Loucy (cell line): ENCODE measurements at regions not wholly inside any gene's neighbourhood (a gene's known extent, or its start where the extent isn't known, plus 50 kb on each side); places are given as distances from the start of the nearest gene placed in this dataset.
A peak's percentile ranks its signal among the peaks of the same experiment; 100 is the strongest.

Experiments
- H2AFZ ChIP-seq: fragments of 200-600 bp; sonication (generic); 2 replicates; pipeline ENCODE4 v1.6.0; 2016; ENCODE audit warnings: antibody characterized with exemption, mild to moderate bottlenecking, low read length, moderate library complexity
- H3F3A ChIP-seq: fragments of 200-600 bp; 2 replicates; pipeline ENCODE4 v1.6.0; 2016; ENCODE audit warnings: antibody characterized with exemption, low read depth, mild to moderate bottlenecking
- H3K27me3 ChIP-seq: fragments of 200-600 bp; sonication (generic); 2 replicates; pipeline ENCODE4 v1.6.1; 2014; ENCODE audit warnings: low read length, mild to moderate bottlenecking; ENCODE audit not compliant: insufficient read depth, poor library complexity, severe bottlenecking
- H3K36me3 ChIP-seq: fragments of 200-600 bp; sonication (generic); 2 replicates; pipeline ENCODE4 v1.6.1; 2016; ENCODE audit warnings: low read length; ENCODE audit not compliant: insufficient read depth
- H3K4me1 ChIP-seq: fragments of 200-600 bp; sonication (generic); 2 replicates; pipeline ENCODE4 v1.5.1; 2014; ENCODE audit warnings: low read length, mild to moderate bottlenecking; ENCODE audit not compliant: insufficient read depth, poor library complexity, severe bottlenecking
- H3K4me2 ChIP-seq: fragments of 200-600 bp; sonication (generic); 2 replicates; pipeline ENCODE4 v1.6.0; 2014; ENCODE audit warnings: antibody characterized with exemption, low read length, low read depth, mild to moderate bottlenecking; ENCODE audit not compliant: poor library complexity, severe bottlenecking
- H3K4me3 ChIP-seq: fragments of 200-600 bp; sonication (generic); 2 replicates; pipeline ENCODE4 v1.5.1; 2014; ENCODE audit warnings: low read length, mild to moderate bottlenecking, mixed read lengths; ENCODE audit not compliant: poor library complexity, severe bottlenecking
- H3K79me2 ChIP-seq: fragments of 200-600 bp; sonication (generic); 2 replicates; pipeline ENCODE4 v1.6.1; 2014; ENCODE audit warnings: low read length; ENCODE audit not compliant: insufficient read depth
- H3K9ac ChIP-seq: fragments of 200-600 bp; sonication (generic); 2 replicates; pipeline ENCODE4 v1.6.0; 2014; ENCODE audit warnings: mild to moderate bottlenecking, low read depth, low read length, moderate library complexity; ENCODE audit not compliant: poor library complexity, severe bottlenecking
- H3K9me2 ChIP-seq: fragments of 200-600 bp; sonication (generic); replicated peaks from 2 replicates; pipeline ENCODE4 v1.6.1; 2016; ENCODE audit warnings: low read depth, low read length, mixed read lengths
- H3K9me3 ChIP-seq: fragments of 200-600 bp; sonication (generic); 2 replicates; pipeline ENCODE4 v1.6.1; 2014; ENCODE audit warnings: mild to moderate bottlenecking, antibody characterized with exemption, low read length, low read depth; ENCODE audit not compliant: insufficient read depth
- H4K20me1 ChIP-seq: fragments of 200-600 bp; sonication (generic); 2 replicates; pipeline ENCODE4 v1.6.0; 2014; ENCODE audit warnings: antibody characterized with exemption, low read length, mild to moderate bottlenecking; ENCODE audit not compliant: insufficient read depth, poor library complexity, severe bottlenecking
- EZH2phosphoT487 ChIP-seq: fragments of 200-600 bp; IDR thresholded peaks from 2 replicates; pipeline ENCODE4 v1.6.1; 2018; ENCODE audit warnings: antibody characterized with exemption, mild to moderate bottlenecking, moderate library complexity, borderline replicate concordance
- TF ChIP-seq, protein P1 (sequence below): fragments of 200-600 bp; sonication (generic); conservative IDR thresholded peaks from 2 replicates; pipeline ENCODE4 v1.5.1; 2014; ENCODE audit warnings: mild to moderate bottlenecking, antibody characterized with exemption, low read length

DNA sequence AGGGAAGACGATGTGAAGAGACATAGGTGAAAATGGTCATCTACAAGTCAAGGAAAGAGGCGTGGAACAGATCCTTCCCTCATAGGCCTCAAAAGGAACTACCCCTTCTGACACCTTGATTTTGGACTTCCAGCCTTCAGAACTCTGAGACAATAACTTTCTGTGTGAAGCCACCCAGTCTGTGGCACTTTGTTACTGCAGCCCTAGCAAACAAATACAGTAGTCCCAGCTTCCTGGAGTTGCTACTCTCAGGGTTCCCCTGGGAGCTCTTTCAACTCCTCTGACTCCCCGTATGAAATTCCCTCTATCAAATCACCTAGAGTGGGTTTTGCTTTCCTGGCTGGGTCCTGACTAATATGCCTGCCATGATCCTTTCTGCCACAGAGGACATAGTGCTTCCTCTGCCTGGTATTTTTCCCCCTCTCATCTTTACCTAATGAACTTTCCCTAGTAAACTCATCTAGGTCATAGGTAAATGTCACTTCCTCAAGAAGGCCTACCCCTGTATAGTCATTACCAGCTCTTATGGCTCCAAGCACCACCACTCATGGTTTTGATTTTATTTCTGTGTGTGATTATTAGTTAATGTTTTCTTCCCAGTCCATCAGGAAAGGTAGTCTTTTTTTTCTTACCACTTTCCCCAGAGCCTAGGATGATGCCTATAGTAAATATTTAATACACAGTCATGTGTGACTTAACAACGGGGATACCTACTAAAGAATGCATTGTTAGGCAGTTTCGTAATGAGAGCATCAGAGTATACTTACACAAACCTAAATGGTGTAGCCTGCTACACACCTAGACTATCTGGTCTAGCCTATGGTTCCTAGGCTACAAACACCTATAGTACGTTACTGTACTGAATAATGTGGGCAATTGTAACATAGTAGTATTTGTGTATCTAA lies 111.5 kb upstream of the LGALSL start:
- Histone ChIP-seq H3K9me2 (no peaks in the 10 kb centered on the region), H2AFZ (no peak overlapping the region), H3K27me3 (no peaks in the 10 kb centered on the region)

DNA sequence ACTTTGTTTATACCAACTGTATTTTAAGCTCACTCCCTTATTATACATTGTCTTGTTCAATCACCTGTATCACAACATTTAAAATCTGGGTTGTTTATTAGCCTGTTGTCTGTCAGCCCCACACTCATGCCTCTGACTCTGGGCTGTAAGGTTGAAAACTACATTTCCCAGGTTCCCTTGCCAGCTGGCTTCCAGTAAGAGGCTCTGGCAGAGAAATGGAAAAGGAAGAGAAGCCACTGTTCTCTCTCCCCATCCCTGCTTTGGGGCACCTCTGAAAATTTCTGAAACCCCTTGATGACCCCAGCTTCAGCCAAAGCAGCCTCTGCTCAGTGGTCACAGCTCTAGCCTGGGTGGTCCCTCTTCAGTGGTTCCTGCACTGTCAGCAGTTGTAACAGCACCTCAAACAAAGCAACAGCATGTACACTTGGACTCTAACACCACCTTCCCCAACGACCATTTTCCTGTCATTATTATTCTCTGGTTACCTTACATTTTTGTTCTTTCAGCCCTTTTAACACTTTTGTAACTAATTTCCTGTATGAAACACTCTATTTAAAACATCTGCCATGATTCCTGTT lies 108.9 kb upstream of the LGALSL start:
- H3K4me1 ChIP-seq, result no peaks in the 10 kb centered on the region
- peak overlapping the region; percentile 67; the same call in 1 of the 2 replicates for H2AFZ ChIP-seq
- H3K9me3 ChIP-seq, result no peaks in the 10 kb centered on the region
- H3K79me2 ChIP-seq, result no peaks in the 10 kb centered on the region
- no peaks in the 10 kb centered on the region for H3K36me3 ChIP-seq
- no peak overlapping the region for H3K9ac ChIP-seq
- H3F3A ChIP-seq, result no peaks in the 10 kb centered on the region
- no peak overlapping the region for H3K4me3 ChIP-seq
- no peaks in the 10 kb centered on the region for H4K20me1 ChIP-seq
- TF ChIP-seq EZH2phosphoT487, result no peak
- TF ChIP-seq, protein P1, sequence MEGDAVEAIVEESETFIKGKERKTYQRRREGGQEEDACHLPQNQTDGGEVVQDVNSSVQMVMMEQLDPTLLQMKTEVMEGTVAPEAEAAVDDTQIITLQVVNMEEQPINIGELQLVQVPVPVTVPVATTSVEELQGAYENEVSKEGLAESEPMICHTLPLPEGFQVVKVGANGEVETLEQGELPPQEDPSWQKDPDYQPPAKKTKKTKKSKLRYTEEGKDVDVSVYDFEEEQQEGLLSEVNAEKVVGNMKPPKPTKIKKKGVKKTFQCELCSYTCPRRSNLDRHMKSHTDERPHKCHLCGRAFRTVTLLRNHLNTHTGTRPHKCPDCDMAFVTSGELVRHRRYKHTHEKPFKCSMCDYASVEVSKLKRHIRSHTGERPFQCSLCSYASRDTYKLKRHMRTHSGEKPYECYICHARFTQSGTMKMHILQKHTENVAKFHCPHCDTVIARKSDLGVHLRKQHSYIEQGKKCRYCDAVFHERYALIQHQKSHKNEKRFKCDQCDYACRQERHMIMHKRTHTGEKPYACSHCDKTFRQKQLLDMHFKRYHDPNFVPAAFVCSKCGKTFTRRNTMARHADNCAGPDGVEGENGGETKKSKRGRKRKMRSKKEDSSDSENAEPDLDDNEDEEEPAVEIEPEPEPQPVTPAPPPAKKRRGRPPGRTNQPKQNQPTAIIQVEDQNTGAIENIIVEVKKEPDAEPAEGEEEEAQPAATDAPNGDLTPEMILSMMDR, result no peak
- H3K4me2 ChIP-seq, result peak overlapping the region; percentile 9
- H3K9me2 ChIP-seq, result no peaks in the 10 kb centered on the region
- H3K27me3 ChIP-seq, result no peaks in the 10 kb centered on the region

More for the DNA sequence above, 111.5 kb upstream of the LGALSL start:
- Histone ChIP-seq H3K9me3 (no peaks in the 10 kb centered on the region), H3F3A (no peaks in the 10 kb centered on the region), H3K4me3 (no peak overlapping the region), H3K79me2 (no peaks in the 10 kb centered on the region), H3K4me1 (no peaks in the 10 kb centered on the region), H3K36me3 (no peaks in the 10 kb centered on the region), H4K20me1 (no peaks in the 10 kb centered on the region), H3K9ac (no peak overlapping the region), H3K4me2 (no peak overlapping the region)
- TF ChIP-seq, protein P1, result no peak
- TF ChIP-seq EZH2phosphoT487, result no peak

DNA sequence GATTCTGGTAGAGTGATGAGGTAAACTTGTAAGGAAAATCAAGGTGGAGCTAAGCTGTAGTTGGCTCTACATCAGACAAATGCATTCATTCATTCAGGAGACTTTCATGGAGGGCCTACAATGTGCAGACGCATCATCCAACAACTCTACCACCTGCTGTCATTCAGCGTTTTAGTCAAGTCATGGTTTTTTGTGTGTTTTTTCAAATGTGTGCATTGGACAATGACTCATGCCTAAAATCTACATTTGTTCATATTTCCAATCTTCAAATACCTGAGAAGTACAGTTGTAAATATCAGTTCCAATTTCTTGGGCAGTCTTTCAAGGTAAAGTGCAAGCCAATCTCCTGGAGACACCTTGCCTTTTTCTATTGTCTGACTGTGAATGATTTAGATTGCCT lies 108.0 kb upstream of the LGALSL start:
- no peak overlapping the region for H3K4me2 ChIP-seq
- no peak overlapping the region for H3K4me3 ChIP-seq
- no peaks in the 10 kb centered on the region for H4K20me1 ChIP-seq
- no peaks in the 10 kb centered on the region for H3F3A ChIP-seq
- no peaks in the 10 kb centered on the region for H3K4me1 ChIP-seq
- no peaks in the 10 kb centered on the region for H3K9me3 ChIP-seq
- no peak for TF ChIP-seq EZH2phosphoT487
- TF ChIP-seq, protein P1, result no peak
- H3K9me2 ChIP-seq, result no peaks in the 10 kb centered on the region
- no peaks in the 10 kb centered on the region for H3K36me3 ChIP-seq
- H3K79me2 ChIP-seq, result no peaks in the 10 kb centered on the region
- H3K27me3 ChIP-seq, result no peaks in the 10 kb centered on the region
- H3K9ac ChIP-seq, result no peak overlapping the region
- H2AFZ ChIP-seq, result no peak overlapping the region
